ENCODE measurements at regions not wholly inside any gene's neighbourhood (a gene's known extent, or its start where the extent isn't known, plus 50 kb on each side); places are given as distances from the start of the nearest gene placed in this dataset.

DNA sequence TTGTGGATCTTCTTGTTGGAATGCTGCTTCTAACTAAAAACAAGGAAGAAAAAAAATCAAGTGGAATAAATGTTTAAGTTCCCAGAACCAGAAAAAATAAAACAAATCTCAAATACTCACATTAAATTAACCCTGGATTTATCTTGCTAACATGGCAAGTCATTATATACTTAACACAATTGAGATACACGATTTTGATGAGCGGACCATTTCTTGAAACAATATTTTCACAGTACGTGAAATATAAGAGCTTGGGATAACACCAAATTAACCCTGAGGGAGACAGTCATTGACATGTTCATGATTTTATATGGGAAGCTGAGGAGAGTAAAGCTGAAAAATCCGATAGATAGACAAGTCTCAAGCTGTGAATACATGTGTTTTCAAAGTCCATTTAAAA lies 128.6 kb downstream of the PTCSC3 start:
- no peak for DNase-seq (ENCODE audit: extremely low read depth, low read depth)

DNA sequence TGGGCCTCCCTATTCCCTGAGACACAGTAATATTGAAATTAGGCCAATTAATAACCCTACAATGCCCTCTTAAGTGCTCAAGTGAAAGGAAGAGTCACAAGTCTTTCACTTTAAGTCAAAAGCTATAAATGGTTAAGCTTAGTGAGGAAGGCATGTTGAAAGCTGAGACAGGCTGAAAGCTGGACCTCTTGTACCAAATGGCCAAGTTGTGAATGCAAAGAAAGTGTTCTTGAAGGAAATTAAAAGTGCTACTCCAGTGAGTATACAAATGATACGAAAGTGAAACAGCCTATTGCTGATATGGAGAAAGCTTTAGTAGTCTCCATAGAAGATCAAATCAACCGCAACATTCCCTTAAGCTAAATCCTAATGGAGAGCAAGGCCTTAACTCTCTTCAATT lies 140.8 kb downstream of the PTCSC3 start:
- DNase-seq (ENCODE audit: extremely low read depth, low read depth) = no peak

- DNase-seq (ENCODE audit: extremely low read depth, low read depth) = no peak
Observed at GRCh38 chr14:36028665-36029064, 147.9 kb downstream of the PTCSC3 start.

DNA sequence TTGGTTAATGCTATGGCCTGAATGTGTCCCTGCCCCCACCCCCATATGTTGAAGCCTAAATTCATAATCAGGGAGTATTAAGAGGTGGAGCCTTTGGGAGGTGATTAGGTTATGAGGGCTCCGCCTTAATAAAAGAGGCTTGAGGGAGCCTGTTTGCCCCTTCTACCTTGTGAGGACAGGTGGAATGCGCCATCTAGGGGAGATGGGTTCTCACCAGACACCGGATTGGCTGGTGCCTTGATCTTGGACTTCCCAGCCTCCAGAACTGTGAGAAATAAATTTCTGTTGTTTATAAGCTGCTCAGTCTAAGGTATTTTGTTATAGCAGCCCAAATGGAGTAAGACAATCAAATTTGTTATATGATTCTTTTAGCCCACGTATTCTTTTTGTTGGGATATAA lies 148.3 kb downstream of the PTCSC3 start:
- DNase-seq (ENCODE audit: extremely low read depth, low read depth) = no peak

- DNase-seq (ENCODE audit: extremely low read depth, low read depth) = no peak
Observed at GRCh38 chr14:36027354-36027753, 149.2 kb downstream of the PTCSC3 start.

- DNase-seq (ENCODE audit: extremely low read depth, low read depth) = no peak
Observed at GRCh38 chr14:36022765-36023410, 153.6 kb downstream of the PTCSC3 start.

- no peak for DNase-seq (ENCODE audit: extremely low read depth, low read depth)
Observed at GRCh38 chr14:36021591-36022320, 154.8 kb downstream of the PTCSC3 start.

- DNase-seq (ENCODE audit: extremely low read depth, low read depth) = no peak
Observed at GRCh38 chr14:36021030-36021422, 155.5 kb downstream of the PTCSC3 start.

GRCh38 chr14:36020120-36021029 lies 156.1 kb downstream of the PTCSC3 start:
- DNase-seq (ENCODE audit: extremely low read depth, low read depth) = no peak

DNA sequence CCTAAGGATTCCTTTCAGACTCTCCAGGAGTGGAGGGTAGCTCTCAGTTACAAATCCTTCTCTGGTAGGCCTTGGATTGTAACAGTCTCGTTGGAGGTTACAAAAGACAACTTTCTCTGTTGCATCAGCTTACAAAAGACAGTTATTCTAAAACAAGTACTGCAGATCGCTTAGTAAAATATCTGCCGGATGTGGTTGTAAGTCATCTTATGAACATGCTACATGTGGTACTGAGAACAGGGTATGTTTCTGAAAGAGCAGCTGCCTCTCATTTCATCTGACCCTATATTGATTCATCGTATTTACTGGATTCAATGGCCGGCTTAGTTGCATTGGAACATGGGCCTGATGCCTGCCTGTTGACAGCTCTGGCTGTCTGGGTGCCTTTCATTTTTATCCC lies 157.4 kb downstream of the PTCSC3 start:
- no peak for DNase-seq (ENCODE audit: extremely low read depth, low read depth)

DNA sequence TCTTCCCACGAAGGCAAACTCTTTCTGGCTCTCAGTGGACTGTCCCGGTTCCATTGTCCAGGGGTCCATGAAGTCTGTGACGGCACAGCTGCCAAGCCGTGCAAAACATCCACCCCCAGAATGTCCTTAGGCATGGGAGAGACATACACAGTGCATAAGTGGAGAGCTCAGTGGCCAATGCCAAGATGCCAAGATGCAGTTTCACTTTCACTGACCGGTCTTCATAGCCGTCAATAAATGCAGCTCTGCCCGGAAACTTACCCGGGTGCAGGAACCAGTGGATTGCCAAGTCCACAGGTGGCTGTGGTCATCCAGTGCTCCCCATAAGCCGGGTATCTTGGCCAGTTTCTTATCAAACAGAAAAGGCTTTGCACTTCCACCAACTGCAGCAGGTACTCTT lies 162.3 kb downstream of the PTCSC3 start:
- DNase-seq (ENCODE audit: extremely low read depth, low read depth) = no peak

DNA sequence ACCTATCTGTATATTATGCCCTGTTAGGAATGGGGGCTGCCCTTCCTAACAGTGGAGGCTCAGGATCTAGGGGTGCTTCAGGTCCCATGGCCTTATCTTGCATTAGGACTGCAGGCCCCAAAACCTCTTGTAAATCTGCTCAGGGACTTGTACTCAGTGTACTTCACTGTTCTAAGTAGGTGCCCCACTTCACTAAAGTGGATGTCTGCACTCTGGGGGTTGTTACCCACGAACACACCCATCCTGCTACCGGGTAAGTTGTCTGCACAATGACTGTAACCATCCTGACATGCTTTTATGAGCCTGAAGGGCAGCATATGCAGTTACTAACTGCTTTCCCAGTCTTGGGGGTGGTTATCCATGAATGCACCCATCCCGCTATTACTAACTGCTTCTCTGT lies 163.0 kb downstream of the PTCSC3 start:
- no peak for DNase-seq (ENCODE audit: extremely low read depth, low read depth)

DNA sequence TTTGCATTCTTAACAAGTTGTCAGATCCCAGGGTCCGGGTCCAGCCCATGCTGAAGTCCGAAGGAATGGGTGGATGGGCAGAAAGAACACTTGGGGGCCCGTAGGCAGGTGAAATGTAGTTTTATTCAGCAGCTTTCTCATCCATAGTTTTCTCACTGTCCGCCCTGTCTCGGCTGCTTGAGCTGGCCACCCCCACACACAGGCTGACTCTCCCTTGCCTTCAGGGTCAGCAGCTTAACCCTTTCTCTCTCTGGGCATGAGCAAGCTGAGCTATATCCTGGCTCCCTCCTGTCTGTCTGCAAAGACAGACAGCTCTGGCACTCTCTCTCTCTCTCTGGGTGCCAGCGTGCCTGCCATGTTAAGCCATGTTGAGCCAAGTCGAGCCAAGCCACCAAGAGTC lies 163.9 kb downstream of the PTCSC3 start:
- no peak for DNase-seq (ENCODE audit: extremely low read depth, low read depth)

- DNase-seq (ENCODE audit: extremely low read depth, low read depth) = no peak
Observed at GRCh38 chr14:36009643-36010042, 166.9 kb downstream of the PTCSC3 start.

DNA sequence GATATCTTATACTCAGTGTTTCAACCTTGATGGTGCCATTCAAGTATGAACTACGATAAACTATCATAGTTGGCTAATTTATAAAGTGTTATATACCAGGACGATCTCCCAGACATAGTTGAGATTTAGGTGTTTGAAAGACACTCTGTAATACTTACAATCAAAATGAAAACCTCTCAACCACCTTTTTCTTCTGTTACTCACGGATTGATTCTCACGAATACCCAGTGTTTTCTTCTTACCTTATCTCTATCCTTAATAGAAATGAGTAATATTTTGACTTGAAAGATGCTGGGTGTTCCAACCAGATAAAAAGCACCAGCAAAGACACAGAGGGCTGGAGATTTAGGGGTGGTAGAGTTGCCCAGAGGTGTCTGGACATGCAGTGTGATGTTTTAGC lies 169.9 kb downstream of the PTCSC3 start:
- DNase-seq (ENCODE audit: extremely low read depth, low read depth) = no peak

DNA sequence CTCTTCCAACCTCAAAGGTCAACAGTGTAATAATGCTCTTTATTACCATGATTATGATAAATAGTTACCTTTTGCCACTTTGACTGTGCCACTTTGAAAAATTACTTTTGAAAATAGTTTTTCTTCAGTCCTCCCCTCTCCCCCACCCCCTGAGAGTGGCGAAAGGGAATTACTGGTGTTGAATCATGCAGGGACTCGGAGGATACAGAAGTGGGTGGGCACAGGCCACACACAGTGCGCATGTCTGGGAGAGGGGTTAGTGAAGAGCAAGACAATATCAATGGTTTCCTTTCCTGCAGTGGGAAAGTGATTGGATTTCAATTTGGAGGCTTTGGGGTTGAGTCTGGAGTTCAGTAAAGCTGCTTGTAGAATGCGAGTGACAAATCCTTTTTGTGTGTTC lies 170.9 kb downstream of the PTCSC3 start:
- DNase-seq (ENCODE audit: extremely low read depth, low read depth) = no peak

DNA sequence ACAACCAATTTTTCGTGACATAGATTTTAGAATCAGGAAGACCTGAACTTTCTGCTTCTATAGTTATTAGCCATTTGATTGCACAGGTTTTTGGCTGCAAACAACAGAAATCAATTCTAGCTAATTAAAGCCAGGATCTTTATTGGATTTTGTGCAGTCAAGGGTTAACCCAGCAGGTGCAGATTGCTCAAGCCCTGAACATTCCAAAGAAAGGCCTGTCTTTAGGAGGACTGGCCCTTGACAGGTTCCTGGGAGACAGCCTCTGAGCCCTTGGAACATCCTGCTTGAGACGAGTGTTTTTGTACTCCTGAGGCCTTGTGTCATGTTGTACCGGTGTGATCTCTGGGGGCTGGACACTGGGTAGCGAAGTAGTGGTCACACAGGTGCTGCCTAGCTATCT lies 174.6 kb downstream of the PTCSC3 start:
- DNase-seq (ENCODE audit: extremely low read depth, low read depth) = no peak

DNA sequence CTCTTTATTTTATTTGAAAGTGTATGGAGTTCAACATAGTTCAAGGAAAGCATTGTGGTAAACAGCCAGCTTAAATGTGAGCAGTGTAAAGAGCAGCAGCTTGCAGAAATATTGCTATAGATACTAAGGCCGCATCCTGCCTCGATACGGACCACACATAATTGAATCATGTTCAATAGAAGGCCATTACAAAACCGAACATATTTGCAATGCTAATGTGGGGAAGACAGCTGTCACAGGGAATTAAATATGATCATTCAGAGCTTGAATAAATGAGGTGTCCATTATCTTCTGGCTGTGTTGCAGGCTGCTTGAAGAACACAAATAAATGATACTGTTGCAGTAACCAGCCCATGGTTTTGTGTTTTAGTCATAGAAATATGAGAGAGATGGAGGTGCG lies 173.2 kb downstream of the BRMS1L start:
- DNase-seq (ENCODE audit: extremely low read depth, low read depth) = no peak

- no peak for DNase-seq (ENCODE audit: extremely low read depth, low read depth)
Observed at GRCh38 chr14:35998303-35998702, 172.2 kb downstream of the BRMS1L start.

DNA sequence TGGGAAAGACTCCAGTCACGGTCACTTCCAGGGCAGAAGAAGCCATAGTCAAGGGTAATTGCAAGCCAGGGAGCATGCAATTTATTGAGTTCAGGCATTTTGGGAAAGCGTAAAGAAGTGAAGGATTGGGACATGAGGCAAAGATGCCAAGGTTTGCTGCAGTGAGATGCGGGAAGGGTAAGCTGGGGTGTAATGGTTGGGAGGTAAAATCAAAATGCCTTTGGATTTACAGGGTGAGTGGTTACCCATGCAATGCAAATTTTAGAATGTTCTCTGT lies 167.5 kb downstream of the BRMS1L start:
- DNase-seq (ENCODE audit: extremely low read depth, low read depth) = no peak

GRCh38 chr14:35992816-35993683 lies 166.9 kb downstream of the BRMS1L start:
- DNase-seq (ENCODE audit: extremely low read depth, low read depth) = no peak
